Nephron (organoid): ENCODE measurements at regions not wholly inside any gene's neighbourhood (a gene's known extent, or its start where the extent isn't known, plus 50 kb on each side); places are given as distances from the start of the nearest gene placed in this dataset.

Experiments used
- H3K27ac Mint-ChIP-seq, 3 experiments: 2 replicates each; pipeline ENCODE4 v1.8.0; 2020; ENCODE audit warnings: mixed read lengths in 3 of 3, mild to moderate bottlenecking in 2 of 3, moderate library complexity in 1 of 3
- H3K27me3 Mint-ChIP-seq: 2 replicates; pipeline ENCODE4 v1.8.0; 2021; ENCODE audit warnings: low read depth, mild to moderate bottlenecking, moderate library complexity, mixed read lengths
- H3K36me3 Mint-ChIP-seq: 2 replicates; pipeline ENCODE4 v1.8.0; 2020; ENCODE audit warnings: low read depth, mixed read lengths
- H3K4me1 Mint-ChIP-seq: 2 replicates; pipeline ENCODE4 v1.8.0; 2020; ENCODE audit warnings: mixed read lengths
- H3K4me3 Mint-ChIP-seq, 3 experiments: 2 replicates each; pipeline ENCODE4 v1.8.0; 2020; ENCODE audit warnings: mild to moderate bottlenecking in 3 of 3, mixed read lengths in 3 of 3, moderate library complexity in 2 of 3
- H3K9me3 Mint-ChIP-seq: 2 replicates; pipeline ENCODE4 v1.8.0; 2020; ENCODE audit warnings: mixed read lengths
- TF ChIP-seq, protein P1 (sequence below), 3 experiments: fragments of 200-600 bp; sonication (generic); IDR thresholded peaks; one replicate each; pipeline ENCODE4 v1.5.0; 2021; ENCODE audit warnings: antibody characterized with exemption in 3 of 3; ENCODE audit not compliant: unreplicated experiment in 3 of 3

DNA sequence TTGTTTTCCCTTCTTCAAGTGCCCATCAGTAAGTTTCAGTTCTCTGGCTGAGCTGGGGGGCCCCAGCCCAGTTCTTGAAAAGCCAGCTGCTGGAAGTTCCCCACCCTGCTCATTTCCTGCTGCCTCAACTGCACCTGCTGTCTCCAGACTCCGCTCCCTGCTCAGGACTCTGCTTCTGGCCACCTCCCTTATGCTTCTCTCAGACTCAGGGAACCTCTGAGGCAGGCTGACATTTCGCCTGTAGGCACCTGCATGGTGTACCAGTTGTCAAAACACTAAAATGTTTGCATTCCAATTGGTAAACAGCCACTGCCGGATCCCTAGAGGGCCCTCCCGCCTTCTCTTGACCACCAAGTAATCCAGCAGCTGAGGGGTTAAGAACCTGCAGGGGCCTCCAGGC is 136.5 kb upstream of the VRK1 start:
- Mint-ChIP-seq H3K27me3 (peaks cover 24% of the 10 kb centered on the region), H3K36me3 (no peaks in the 10 kb centered on the region), H3K27ac (no peak overlapping the region), H3K4me3 (no peak overlapping the region), H3K4me1 (no peaks in the 10 kb centered on the region), H3K9me3 (peaks cover 6% of the 10 kb centered on the region)
- TF ChIP-seq, protein P1, sequence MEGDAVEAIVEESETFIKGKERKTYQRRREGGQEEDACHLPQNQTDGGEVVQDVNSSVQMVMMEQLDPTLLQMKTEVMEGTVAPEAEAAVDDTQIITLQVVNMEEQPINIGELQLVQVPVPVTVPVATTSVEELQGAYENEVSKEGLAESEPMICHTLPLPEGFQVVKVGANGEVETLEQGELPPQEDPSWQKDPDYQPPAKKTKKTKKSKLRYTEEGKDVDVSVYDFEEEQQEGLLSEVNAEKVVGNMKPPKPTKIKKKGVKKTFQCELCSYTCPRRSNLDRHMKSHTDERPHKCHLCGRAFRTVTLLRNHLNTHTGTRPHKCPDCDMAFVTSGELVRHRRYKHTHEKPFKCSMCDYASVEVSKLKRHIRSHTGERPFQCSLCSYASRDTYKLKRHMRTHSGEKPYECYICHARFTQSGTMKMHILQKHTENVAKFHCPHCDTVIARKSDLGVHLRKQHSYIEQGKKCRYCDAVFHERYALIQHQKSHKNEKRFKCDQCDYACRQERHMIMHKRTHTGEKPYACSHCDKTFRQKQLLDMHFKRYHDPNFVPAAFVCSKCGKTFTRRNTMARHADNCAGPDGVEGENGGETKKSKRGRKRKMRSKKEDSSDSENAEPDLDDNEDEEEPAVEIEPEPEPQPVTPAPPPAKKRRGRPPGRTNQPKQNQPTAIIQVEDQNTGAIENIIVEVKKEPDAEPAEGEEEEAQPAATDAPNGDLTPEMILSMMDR (IDR thresholded peaks at IDR 0.05; ENCODE audit: unreplicated experiment in 3 of 3), result no peak

DNA sequence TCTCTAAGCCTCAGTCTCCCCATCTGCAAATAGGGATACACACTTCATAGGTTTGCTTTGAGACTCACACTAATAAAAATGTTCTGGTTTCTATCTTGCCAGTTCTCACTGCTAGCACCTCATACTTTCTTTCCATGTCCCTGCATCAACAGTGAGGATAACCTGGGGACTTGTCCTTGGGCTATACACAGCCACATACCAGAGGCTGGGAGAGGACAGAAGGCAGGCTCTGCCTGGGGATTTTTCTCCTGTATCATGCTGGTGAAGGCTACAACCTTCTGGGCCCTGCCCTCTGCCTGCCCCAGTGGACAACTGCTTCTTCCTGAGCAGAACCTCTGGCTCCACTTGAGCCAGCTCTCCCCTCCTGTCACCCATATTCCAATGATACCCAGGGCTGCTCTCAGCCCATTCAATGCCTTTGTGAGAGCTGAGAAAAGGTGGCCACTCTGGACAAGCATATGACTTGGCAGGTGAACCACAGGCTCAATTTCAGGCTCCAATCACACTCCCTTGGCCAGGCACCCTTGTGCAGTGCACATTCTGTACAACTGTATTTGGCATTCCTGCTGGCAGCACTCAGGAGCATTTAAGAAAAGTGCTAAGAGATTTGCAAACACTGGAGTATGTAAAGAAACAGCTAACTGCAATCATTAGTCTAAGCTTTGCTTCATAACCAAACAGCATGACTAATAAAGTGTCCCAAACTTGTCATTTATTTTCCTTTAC is 135.8 kb upstream of the VRK1 start:
- H3K36me3 Mint-ChIP-seq, result no peaks in the 10 kb centered on the region
- peaks cover 30% of the 10 kb centered on the region for H3K27me3 Mint-ChIP-seq
- H3K9me3 Mint-ChIP-seq, result peaks cover 9% of the 10 kb centered on the region
- no peak overlapping the region for H3K27ac Mint-ChIP-seq
- H3K4me1 Mint-ChIP-seq, result no peaks in the 10 kb centered on the region
- H3K4me3 Mint-ChIP-seq, result no peak overlapping the region
- TF ChIP-seq, protein P1 (IDR thresholded peaks at IDR 0.05; ENCODE audit: unreplicated experiment in 3 of 3), result no peak

DNA sequence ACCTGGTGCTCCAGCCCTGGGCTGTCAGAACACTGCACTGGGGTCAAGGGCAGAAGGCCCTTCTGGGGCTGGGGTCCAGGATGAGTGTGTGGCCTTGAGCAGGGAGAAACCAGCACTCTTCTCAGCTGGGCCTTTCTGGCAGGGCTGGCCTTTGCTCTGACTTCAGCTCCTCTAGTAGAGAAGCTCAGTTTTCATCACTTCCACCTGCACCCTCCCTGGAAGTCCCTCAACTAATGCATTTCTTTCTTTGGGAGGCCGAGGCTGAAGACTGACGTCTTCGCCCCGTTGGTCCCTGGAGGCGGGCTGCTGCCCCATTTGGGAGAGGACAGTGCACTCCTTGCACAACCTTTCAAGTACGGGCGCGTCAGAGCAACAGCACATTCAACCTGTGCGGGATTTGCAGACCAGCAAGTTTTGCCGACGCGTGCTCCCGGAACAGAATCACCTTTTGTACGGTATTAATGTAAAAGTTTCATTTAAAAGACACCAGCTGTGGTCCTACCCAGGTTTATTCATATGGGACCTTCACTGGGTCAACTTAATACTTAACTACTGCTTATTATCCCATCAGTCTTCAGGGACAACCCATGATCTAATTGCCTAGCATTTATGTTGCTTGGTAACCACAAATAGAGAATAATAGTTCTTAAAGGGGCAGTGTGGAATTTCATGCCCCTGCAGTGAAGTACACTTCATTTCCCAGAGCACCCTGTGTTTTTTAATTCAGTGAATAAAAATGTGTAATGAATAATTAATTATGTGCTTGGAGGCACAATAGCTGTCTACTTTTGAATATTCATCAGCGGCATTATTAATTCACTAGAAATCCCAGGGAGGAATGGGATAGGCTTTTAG is 134.8 kb upstream of the VRK1 start:
- Mint-ChIP-seq H3K27ac (peak overlapping the region in 1 of 3 experiments; percentile 10), H3K36me3 (no peaks in the 10 kb centered on the region), H3K27me3 (peaks cover 30% of the 10 kb centered on the region), H3K9me3 (peaks cover 9% of the 10 kb centered on the region), H3K4me1 (no peaks in the 10 kb centered on the region), H3K4me3 (no peak overlapping the region)
- TF ChIP-seq, protein P1 (IDR thresholded peaks at IDR 0.05; ENCODE audit: unreplicated experiment in 3 of 3), result no peak

DNA sequence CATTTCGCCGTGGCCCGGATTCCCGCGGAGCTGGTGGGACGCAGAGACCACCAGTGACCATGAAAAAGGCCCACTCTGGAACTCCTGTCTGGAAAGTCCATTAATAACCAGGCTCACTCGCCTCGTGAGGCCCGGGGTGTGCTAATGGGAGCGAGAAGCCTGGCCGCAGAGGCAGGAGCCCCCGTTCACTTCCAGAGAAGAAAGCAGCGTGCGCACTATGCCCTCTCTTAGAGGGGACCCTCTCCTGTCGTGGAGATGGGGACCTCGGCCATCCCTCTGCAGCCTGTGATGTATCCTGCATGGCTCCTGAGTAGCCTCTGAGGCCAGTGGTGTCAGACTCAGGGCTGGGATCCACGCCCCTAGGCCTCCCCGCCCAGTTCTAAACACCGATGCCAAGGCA is 134.1 kb upstream of the VRK1 start:
- H3K36me3 Mint-ChIP-seq, result no peaks in the 10 kb centered on the region
- peaks cover 9% of the 10 kb centered on the region for H3K9me3 Mint-ChIP-seq
- peaks cover 33% of the 10 kb centered on the region for H3K27me3 Mint-ChIP-seq
- H3K27ac Mint-ChIP-seq, result no peak overlapping the region
- TF ChIP-seq, protein P1 (IDR thresholded peaks at IDR 0.05; ENCODE audit: unreplicated experiment in 3 of 3), result no peak
- H3K4me3 Mint-ChIP-seq, result no peak overlapping the region
- no peaks in the 10 kb centered on the region for H3K4me1 Mint-ChIP-seq

DNA sequence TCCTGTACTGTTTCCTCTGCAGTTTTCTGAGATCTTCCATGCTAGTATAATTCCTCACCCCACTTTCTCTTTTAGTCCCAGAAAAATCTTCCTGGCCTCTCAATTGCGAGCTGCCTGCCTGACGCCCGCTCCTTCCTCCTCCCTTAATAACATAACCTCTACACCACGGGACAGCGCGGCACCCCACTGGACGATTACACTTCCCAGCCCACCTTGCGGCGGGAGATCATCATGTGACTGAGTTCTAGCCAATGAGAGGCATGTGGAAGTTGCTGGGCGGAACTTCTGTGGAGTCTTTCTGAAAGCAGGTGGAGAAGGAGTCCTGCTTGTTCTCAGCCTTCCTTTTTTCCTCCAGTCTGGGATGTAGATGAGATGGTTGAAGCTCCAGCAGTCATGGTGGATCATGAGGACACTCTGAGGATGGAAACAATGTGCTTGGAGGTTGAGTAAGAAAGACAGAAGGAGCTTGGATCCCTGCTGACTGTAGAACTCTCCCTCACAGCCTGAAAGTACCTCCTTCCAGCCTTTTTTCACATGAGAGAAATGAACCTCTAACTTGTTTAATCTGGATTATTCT is 133.6 kb upstream of the VRK1 start:
- Mint-ChIP-seq H3K9me3 (peaks cover 7% of the 10 kb centered on the region), H3K4me3 (no peak overlapping the region), H3K27me3 (peaks cover 34% of the 10 kb centered on the region), H3K4me1 (no peaks in the 10 kb centered on the region), H3K36me3 (no peaks in the 10 kb centered on the region), H3K27ac (no peak overlapping the region)
- TF ChIP-seq, protein P1 (IDR thresholded peaks at IDR 0.05; ENCODE audit: unreplicated experiment in 3 of 3), result no peak
